ENCODE measurements at regions not wholly inside any gene's neighbourhood (a gene's known extent, or its start where the extent isn't known, plus 50 kb on each side); places are given as distances from the start of the nearest gene placed in this dataset.

DNA sequence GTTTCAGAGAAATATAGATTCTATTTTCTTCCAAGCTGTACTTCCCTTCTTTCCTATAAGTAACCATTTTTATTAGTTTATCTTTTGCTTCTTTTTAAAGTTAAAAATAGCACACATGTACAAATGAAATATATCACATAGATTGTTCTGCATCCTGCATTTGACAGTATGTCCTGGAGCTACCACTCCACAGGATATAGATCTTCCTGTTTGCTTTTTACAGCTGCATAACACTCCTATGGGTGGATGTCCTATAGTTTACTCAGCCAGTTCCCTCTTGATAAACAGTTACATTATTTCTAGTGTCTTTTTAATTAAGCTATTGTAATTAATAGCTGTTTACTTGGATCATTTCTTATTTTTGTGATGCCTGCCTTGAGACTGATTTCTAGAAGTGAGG, 301.6 kb upstream of the DDX53 start:
- no peaks in the 10 kb centered on the region for H3K36me3 ChIP-seq (ENCODE audit: control insufficient read depth in 2 of 2, extremely low read depth in 1 of 2, insufficient read depth in 2 of 2, low read length in 2 of 2)
- dilution Hi-C loops (cut with MboI; ENCODE audit: extremely low pct_ligation_motif_present, low sequenced_read_pairs): no loop called here
- H3K4me1 ChIP-seq (ENCODE audit: control insufficient read depth, extremely low read depth, insufficient read depth, low read length): peaks cover 7% of the 10 kb centered on the region
- H3K9me3 ChIP-seq (replicated peaks; ENCODE audit: control insufficient read depth, insufficient read depth, low read length): no peaks in the 10 kb centered on the region
- ChIA-PET CTCF (no interaction called here), POLR2A (no interaction called here)
- peak overlapping the region; percentile 29 for H3K27ac ChIP-seq (ENCODE audit: insufficient read depth, low read depth, low read length)
- peak; percentile 62 for DNase-seq (ENCODE audit: low read depth, low spot score)
- TF ChIP-seq MYC (IDR thresholded peaks at IDR 0.05; ENCODE audit: low read depth, low read length): no peak
- TF ChIP-seq JUN (IDR thresholded peaks at IDR 0.05; ENCODE audit: borderline replicate concordance, insufficient read depth, insufficient read length, low read depth): no peak
- no peak for TF ChIP-seq POLR2AphosphoS5 (IDR thresholded peaks at IDR 0.05; ENCODE audit: insufficient read depth, low read depth, low read length)
- TF ChIP-seq POLR2A (IDR thresholded peaks at IDR 0.05; ENCODE audit: low read depth, low read length): no peak
- no peak for TF ChIP-seq CTCF (IDR thresholded peaks at IDR 0.05; ENCODE audit: extremely low read depth in 1 of 2, insufficient read depth in 1 of 2, low read depth in 1 of 2, low read length in 2 of 2)
- no peak for TF ChIP-seq FOS (IDR thresholded peaks at IDR 0.05; ENCODE audit: borderline replicate concordance, insufficient read depth, low read length)
- TF ChIP-seq, protein P1, sequence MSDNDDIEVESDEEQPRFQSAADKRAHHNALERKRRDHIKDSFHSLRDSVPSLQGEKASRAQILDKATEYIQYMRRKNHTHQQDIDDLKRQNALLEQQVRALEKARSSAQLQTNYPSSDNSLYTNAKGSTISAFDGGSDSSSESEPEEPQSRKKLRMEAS (IDR thresholded peaks at IDR 0.05; ENCODE audit: insufficient read depth, insufficient read length): no peak
- no peak for TF ChIP-seq EZH2 (IDR thresholded peaks at IDR 0.05; ENCODE audit: borderline replicate concordance, low read depth, low read length, severe bottlenecking)
- TF ChIP-seq GATA2 (IDR thresholded peaks at IDR 0.05; ENCODE audit: insufficient read depth, insufficient read length, low read depth, low read length): no peak
- no peaks in the 10 kb centered on the region for H4K20me1 ChIP-seq (replicated peaks; ENCODE audit: control insufficient read depth, extremely low read depth, insufficient read depth, low read length)
- FAIRE-seq: peak; percentile 89
- no peaks in the 10 kb centered on the region for H3K27me3 ChIP-seq (ENCODE audit: control insufficient read depth in 2 of 2, insufficient read depth in 2 of 2, low read length in 2 of 2)
- H3K4me2 ChIP-seq (ENCODE audit: insufficient read depth, low read length): peak overlapping the region; percentile 31
- BruUV-seq (replicated peaks): no TSS peak
- intact Hi-C loops (cut with micrococcal nuclease): no loop called here
- H3K79me2 ChIP-seq (ENCODE audit: control insufficient read depth, insufficient read depth, low read length): no peaks in the 10 kb centered on the region
- H3K9me1 ChIP-seq (replicated peaks; ENCODE audit: control insufficient read depth, extremely low read depth, insufficient read depth, low read length): no peaks in the 10 kb centered on the region
- no peak overlapping the region for H3K9ac ChIP-seq (replicated peaks; ENCODE audit: extremely low read depth, insufficient read depth, low read length)
- H2AFZ ChIP-seq (ENCODE audit: low read depth, low read length): no peak overlapping the region
- H3K4me3 ChIP-seq (replicated peaks in 1 of 3; ENCODE audit: insufficient read depth in 1 of 3, low read depth in 1 of 3, low read length in 3 of 3): peak overlapping the region in 1 of 3 experiments; percentile 11
